WI38 (cell line): ENCODE measurements at regions not wholly inside any gene's neighbourhood (a gene's known extent, or its start where the extent isn't known, plus 50 kb on each side); places are given as distances from the start of the nearest gene placed in this dataset.

ENCODE experiments used
- H3K4me3 ChIP-seq: 2 replicates; pipeline ENCODE4 v1.5.1; 2011; ENCODE audit warnings: low read depth, mild to moderate bottlenecking, control low read depth, low read length
- CTCF ChIP-seq: IDR thresholded peaks from 2 replicates; pipeline ENCODE4 v1.5.1; 2012; ENCODE audit warnings: low read depth, mild to moderate bottlenecking, control low read depth, low read length

- TF ChIP-seq CTCF: no peak
- no peak overlapping the region for H3K4me3 ChIP-seq
These were observed 1268.7 kb downstream of the SI start for GRCh38 chr3:163809540-163809993.

GRCh38 chr3:163786416-163786815 lies 1291.9 kb downstream of the SI start:
- TF ChIP-seq CTCF: no peak
- no peak overlapping the region for H3K4me3 ChIP-seq

GRCh38 chr3:163785693-163786092 lies 1292.6 kb downstream of the SI start:
- no peak for TF ChIP-seq CTCF
- H3K4me3 ChIP-seq: no peak overlapping the region

- TF ChIP-seq CTCF: no peak
- H3K4me3 ChIP-seq: no peak overlapping the region
These were observed 1298.6 kb downstream of the SI start for GRCh38 chr3:163779396-163780344.

- no peak overlapping the region for H3K4me3 ChIP-seq
- no peak for TF ChIP-seq CTCF
These were observed 1301.6 kb downstream of the SI start for GRCh38 chr3:163776743-163777142.

- TF ChIP-seq CTCF: no peak
- H3K4me3 ChIP-seq: no peak overlapping the region
These were observed 1305.2 kb downstream of the SI start for GRCh38 chr3:163773136-163773535.

GRCh38 chr3:163768048-163768447 lies 1310.2 kb downstream of the SI start:
- no peak for TF ChIP-seq CTCF
- no peak overlapping the region for H3K4me3 ChIP-seq
